HG02884 (cell line): ENCODE measurements at regions not wholly inside any gene's neighbourhood (a gene's known extent, or its start where the extent isn't known, plus 50 kb on each side); places are given as distances from the start of the nearest gene placed in this dataset.
"Not testable (repeated sequence)": the region's sequence is repeated elsewhere in the genome, so short reads cannot be mapped to it uniquely, and the experiment has no call there.

ENCODE experiments used
- ATAC-seq: cut with Tn5 transposase; IDR thresholded peaks from one replicate; pipeline ENCODE4 v1.9.1; 2021; ENCODE audit warnings: mild to moderate bottlenecking, moderate library complexity; ENCODE audit not compliant: unreplicated experiment

GRCh38 chr14:66311058-66311457 is 175.1 kb upstream of the CCDC196 start:
- ATAC-seq: no peak

DNA sequence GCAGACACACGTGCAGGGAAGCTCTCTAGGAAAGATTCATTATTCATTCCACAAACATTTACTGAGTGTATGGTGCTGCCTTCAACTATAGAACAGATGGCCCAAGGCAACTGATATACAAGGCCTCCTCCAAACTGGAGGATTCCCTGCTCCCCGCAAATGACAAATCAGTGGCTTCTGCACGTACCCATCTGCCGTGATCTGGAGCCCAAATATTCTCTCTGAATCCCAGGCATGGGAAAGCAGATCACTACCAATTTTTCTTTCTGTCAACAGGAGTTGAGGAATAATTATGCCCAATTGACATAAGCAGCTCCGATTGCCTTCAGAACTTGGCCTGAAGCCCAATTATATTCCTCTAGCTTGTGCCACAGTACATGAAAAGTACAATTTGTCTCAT is 174.2 kb upstream of the CCDC196 start:
- ATAC-seq: no peak

- no peak for ATAC-seq
Measured at GRCh38 chr14:66312451-66312850, 173.7 kb upstream of the CCDC196 start.

- ATAC-seq: no peak
Measured at GRCh38 chr14:66315098-66315497, 171.1 kb upstream of the CCDC196 start.

DNA sequence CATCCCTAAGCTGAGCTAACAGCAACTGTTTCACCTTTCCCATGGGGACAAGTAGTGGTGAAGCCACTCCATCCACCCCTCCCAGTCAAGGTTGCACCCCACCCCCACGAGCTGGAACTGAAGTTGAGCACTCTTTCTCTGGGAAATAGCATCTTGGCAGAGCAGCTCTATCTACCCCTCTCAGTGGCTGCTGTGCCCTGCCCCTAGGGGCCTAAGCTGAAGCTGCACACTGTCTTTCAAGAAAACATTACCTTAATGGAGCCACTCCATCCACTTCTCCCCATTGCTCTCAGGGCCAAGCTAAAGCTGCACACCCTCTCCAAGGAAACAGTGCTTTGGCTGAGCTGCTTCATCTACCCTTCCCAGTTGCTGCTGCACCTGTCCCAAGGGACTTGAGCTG is 170.6 kb upstream of the CCDC196 start:
- ATAC-seq: no peak

DNA sequence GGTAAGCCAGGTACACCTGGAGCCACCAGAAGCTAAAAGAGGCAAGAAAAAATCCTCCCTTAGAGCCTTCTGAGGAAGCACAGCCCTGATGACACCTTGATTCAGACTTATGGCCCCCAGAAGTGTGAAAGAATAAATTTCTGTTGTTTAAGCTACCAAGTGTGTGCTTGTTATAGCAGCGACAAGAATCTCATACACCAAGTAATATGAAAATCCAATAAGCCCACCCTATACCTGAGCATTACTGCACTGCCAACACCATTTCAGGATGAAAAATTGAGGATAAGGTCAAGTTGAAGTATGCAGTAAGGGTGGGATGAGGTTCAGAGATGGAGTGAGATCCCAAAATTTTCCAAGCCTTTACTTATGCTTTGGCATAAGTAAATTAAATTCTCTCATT is 163.6 kb upstream of the CCDC196 start:
- no peak for ATAC-seq

GRCh38 chr14:66330228-66330627 is 155.9 kb upstream of the CCDC196 start:
- no peak for ATAC-seq

DNA sequence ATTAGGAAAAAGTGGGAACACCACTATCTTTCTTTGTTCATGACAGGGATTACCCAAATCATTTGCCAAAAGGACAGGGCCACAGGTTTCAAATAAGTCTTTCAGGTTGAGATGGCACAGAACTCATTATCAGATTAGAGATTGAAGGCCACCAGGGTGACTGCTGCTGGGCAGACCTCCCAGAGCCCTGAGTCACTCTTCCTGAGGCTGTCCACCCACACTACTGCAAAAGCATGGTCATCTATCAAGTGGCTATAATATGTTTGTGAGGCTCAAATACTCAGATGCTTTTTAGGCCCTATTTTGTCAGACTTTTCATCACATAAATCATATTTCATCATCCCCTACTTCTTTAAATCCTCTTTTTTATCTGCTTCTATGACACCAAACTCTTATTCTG is 155.3 kb upstream of the CCDC196 start:
- ATAC-seq: no peak

GRCh38 chr14:66333293-66333692 is 152.9 kb upstream of the CCDC196 start:
- not testable (repeated sequence) for ATAC-seq

- ATAC-seq: no peak
Measured at GRCh38 chr14:66341239-66341638, 144.9 kb upstream of the CCDC196 start.

DNA sequence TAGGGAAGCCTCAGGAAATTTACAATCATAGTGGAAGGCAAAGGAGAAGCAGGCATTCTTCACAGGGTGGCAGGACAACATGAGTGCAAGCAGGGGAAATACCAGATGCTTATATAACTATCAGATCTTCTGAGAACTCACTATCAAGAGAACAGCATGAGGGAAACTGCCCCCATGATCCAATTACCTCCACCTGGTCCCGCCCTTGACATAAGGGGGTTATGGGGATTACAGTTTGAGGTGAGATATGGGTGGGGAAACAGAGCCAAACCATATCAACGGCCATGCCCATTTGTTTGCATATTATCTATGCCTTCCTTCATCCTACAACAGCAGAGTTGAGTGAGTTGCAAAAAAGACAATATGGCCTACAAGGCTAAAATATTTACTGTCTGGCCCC is 140.2 kb upstream of the CCDC196 start:
- ATAC-seq: no peak

DNA sequence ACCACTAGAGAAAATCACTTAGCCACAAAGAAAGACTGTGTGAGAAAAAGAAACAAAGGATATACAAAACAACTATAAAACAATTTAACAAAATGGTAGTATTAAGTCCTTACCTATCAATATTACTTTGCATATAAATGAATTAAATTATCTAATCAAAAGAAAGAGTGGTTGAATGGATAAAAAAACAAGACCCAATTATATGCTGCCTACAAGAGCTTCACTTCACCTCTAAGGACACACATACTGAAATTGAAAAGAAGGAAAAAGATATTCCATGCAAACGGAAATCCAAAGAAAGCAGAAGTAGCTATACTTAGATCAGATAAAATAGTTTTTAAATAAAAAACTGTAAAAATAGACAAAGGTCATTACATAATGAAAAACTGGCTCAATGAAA is 134.9 kb upstream of the CCDC196 start:
- no peak for ATAC-seq

- no peak for ATAC-seq
Measured at GRCh38 chr14:66359500-66359899, 126.7 kb upstream of the CCDC196 start.

GRCh38 chr14:66360366-66360926 is 125.7 kb upstream of the CCDC196 start:
- no peak for ATAC-seq

- ATAC-seq: no peak
Measured at GRCh38 chr14:66361013-66361412, 125.2 kb upstream of the CCDC196 start.

DNA sequence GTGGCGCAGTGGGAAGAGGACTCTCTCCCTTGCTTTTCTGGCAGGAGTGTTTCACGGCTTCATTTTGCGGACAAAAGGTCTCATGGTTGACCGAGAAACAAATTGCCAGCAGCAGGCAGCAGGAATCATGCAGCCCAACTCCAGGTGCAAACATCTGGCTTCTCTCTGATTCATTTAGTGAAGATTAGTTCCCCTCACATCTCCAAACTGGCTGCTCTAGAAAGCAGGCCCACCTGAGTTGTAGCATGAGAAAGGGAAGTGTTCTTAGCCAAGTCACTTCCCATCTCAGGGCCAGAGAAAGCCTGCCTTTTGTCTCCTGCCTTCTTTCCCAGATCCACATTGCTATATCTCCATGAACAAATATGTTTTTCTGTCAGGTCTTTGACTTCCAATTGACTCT is 120.8 kb upstream of the CCDC196 start:
- ATAC-seq: no peak

DNA sequence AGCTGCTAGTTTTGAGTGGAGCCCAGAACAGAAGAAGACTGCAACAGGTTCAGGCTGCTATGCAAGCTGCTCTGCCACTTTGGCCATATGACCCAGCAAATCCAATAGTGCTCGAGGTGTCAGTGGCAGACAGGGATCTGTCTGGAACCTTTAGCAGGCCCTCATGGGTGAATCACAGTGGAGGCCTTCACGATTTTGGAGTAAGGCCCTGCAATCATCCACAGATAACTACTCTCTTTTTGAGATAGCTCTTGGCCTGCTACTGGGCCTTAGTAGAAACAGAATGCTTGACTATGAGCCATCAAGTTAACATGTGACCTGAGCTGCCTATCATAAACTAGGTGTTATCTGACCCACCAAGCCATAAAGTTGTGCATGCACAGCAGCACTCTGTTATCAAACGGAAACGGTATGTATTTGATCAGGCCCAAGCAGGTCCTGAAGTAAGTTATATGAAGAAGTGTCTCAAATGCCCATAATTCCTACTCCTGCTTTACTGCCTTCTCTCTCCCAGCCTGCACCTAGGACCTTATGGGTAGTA is 116.9 kb upstream of the CCDC196 start:
- no peak for ATAC-seq

GRCh38 chr14:66371776-66372175 is 114.4 kb upstream of the CCDC196 start:
- ATAC-seq: no peak

DNA sequence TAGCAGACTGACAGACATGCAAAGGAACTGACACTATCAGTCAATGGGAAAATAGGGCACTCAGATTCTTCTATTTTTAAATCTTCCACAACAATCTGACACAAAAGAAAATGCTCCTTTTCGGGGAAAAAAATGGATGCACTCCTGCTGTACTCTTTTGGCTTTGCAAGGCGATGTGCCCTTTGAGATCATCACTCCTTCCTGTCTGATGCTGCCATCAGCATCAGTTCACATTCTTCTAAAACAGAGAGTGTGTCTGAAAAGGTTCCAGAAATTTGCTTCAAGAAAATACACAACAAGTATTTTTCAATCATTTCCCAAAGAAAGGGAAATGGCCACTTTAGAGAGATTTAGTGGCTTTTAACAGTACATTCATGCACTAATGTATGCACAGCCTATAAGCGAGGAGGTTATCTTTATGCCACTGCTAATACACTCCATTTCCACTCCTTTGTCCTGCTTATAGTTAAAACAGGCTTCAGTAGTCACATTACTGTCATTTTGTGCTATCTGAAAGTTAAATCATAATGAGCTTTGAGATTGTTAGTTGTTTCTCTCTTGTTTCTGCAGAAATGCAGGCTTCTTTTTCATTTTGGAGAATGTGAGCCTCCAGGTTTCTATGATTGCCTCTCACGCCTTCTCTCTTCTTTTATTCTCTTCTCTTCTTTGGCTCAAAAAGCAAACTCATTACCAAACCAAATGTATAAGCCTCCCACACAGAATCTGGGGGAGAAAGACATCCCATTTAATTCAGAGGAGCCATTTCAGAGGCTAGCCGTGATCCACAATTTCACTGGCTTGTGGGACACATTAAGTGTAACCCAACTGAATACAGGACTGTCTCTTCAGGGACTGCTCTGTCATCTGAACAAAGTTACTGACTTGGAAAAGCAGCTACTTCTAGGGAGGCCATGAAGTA is 110.9 kb upstream of the CCDC196 start:
- ATAC-seq: no peak

DNA sequence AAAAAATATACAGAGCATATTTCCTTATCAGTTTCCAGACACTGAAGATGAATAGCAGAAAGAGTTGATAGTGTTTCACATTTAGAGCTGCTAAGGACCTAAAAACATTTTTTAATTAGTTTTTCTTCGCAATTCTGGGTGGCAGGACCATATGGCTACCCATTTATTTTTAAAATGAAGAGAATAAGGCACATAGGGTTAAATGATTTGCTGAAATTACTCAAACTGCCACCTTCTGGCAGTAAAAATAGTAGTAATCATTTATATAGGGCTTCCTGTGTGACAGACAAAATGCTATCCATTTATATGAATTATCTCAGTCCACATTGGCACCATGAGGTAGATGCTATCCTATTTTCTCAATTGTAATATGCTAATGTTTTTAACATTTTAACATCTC is 108.6 kb upstream of the CCDC196 start:
- ATAC-seq: no peak

DNA sequence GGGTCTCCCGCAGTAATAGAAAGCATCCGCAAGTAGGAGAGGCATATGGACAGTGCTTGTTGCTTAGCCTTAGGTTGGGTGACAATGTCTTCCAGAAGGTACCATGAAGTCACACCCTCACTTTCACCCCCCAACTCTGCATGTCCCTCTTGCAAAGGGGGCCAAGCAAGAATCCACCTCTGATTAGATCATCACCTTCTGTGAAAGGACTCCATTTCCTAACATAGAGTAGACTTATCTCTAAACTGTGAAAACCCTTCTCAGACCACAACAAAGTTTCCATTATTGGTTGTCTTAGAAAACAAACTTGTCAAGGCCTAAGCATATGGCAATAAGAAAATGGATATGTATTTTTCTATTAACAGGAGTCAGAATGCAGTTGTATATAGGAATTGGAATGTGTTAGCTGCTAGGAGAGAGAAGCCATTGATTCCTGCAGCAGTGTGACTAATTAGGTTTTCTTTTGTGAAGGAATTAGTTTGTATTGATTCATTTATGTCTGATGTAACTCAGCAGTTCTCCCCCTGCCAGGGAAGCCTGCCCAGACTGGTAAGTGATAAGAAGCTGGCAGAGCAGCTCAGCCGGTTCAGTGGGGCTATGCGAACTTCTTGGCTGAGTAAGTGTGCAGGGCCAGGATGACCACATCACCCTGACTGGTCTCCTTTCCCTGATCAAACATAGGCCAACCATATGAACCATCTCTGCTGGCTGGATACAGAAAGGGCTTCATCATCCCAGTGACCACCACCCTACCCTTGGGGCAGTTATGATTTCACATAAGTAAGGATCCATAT is 107.3 kb upstream of the CCDC196 start:
- ATAC-seq: no peak
